Breast epithelium (tissue), 4 donors: ENCODE measurements at regions not wholly inside any gene's neighbourhood (a gene's known extent, or its start where the extent isn't known, plus 50 kb on each side); places are given as distances from the start of the nearest gene placed in this dataset.
"Not testable (repeated sequence)": the region's sequence is repeated elsewhere in the genome, so short reads cannot be mapped to it uniquely, and the experiment has no call there.

Experiments
- DNase-seq, 2 donors: peaks; one replicate each; pipeline ENCODE4 v3.0.0-alpha.2; 2019; ENCODE audit warnings: low spot score in 2 of 2
- H3K27ac ChIP-seq, 2 donors: fragments of 200-600 bp; sonication (generic) in 1 of 2; one replicate each; pipeline ENCODE4 v1.5.1; 2016 to 2019; ENCODE audit warnings: mild to moderate bottlenecking in 1 of 2
- H3K27me3 ChIP-seq, 2 donors: fragments of 200-600 bp; sonication (generic) in 1 of 2; one replicate each; pipeline versions ENCODE4 v1.5.1 to v1.6.0; 2017 to 2019; ENCODE audit warnings: control low read depth in 1 of 2, mild to moderate bottlenecking in 1 of 2
- H3K36me3 ChIP-seq: fragments of 200-600 bp; one replicate; pipeline ENCODE4 v1.5.1; 2019
- H3K4me1 ChIP-seq, 2 donors: fragments of 200-600 bp; sonication (generic); one replicate each; pipeline ENCODE4 v1.5.1; 2016 to 2019; ENCODE audit warnings: control low read depth in 1 of 2
- H3K4me3 ChIP-seq, 3 donors: fragments of 200-600 bp; sonication (generic); 1 replicate in 2 of 3; 2 replicates in 1 of 3; pipeline ENCODE4 v1.5.1; 2016 to 2019; ENCODE audit warnings: mild to moderate bottlenecking in 3 of 3, moderate library complexity in 2 of 3
- H3K9me3 ChIP-seq, 2 donors: fragments of 200-600 bp; sonication (generic) in 1 of 2; one replicate each; pipeline ENCODE4 v1.5.1; 2016 to 2019; ENCODE audit warnings: control low read depth in 1 of 2
- CTCF ChIP-seq, 3 donors: fragments of 450-650 bp; IDR thresholded peaks; one replicate each; pipeline ENCODE4 v1.5.1; 2016 to 2017; ENCODE audit warnings: antibody characterized with exemption in 3 of 3, mild to moderate bottlenecking in 3 of 3, moderate library complexity in 3 of 3
- POLR2A ChIP-seq: fragments of 450-650 bp; IDR thresholded peaks from one replicate; pipeline ENCODE4 v1.6.1; 2016; ENCODE audit warnings: antibody characterized with exemption, mild to moderate bottlenecking, moderate library complexity
- POLR2AphosphoS5 ChIP-seq, 3 donors: sonication (generic); formaldehyde crosslinking; IDR thresholded peaks; one replicate each; pipeline ENCODE4 v1.6.1; 2017; ENCODE audit warnings: antibody characterized with exemption in 3 of 3
- intact Hi-C: fragments of 100-400 bp; cut with DNase I; formaldehyde crosslinking; loops from one replicate; pipeline ENCODE4 v1.15.1; 2023; ENCODE audit warnings: low total_unique reads

- Histone ChIP-seq H3K27ac (peak overlapping the region in 1 of 2 donors; percentile 84), H3K36me3 (no peaks in the 10 kb centered on the region), H3K4me3 (no peak overlapping the region), H3K9me3 (peaks cover 9 to 10% of the 10 kb centered on the region in 2 donors), H3K27me3 (no peaks in the 10 kb centered on the region), H3K4me1 (no peaks in the 10 kb centered on the region)
- intact Hi-C loops = no loop called here
- no peak for DNase-seq
- TF ChIP-seq CTCF (IDR thresholded peaks at IDR 0.05) = no peak
- no peak for TF ChIP-seq POLR2A
- TF ChIP-seq POLR2AphosphoS5 (IDR thresholded peaks at IDR 0.05) = no peak
Measured at GRCh38 chr2:121153516-121153915, 131.5 kb downstream of the TFCP2L1 start.

- TF ChIP-seq POLR2AphosphoS5 (IDR thresholded peaks at IDR 0.05) = peak in 1 of 3 donors; percentile 46
- TF ChIP-seq POLR2A = no peak
- no peaks in the 10 kb centered on the region for H3K4me1 ChIP-seq
- H3K36me3 ChIP-seq = no peaks in the 10 kb centered on the region
- peaks cover 9 to 10% of the 10 kb centered on the region in 2 donors for H3K9me3 ChIP-seq
- peak overlapping the region in 1 of 2 donors; percentile 84 for H3K27ac ChIP-seq
- intact Hi-C loops = no loop called here
- peak; percentile 53 to 87 for DNase-seq
- peak overlapping the region in 1 of 3 donors; percentile 23 for H3K4me3 ChIP-seq
- no peaks in the 10 kb centered on the region for H3K27me3 ChIP-seq
Measured at GRCh38 chr2:121155502-121156056, 129.4 kb downstream of the TFCP2L1 start.

GRCh38 chr2:121157481-121157880 is 127.5 kb downstream of the TFCP2L1 start:
- peaks cover 9 to 10% of the 10 kb centered on the region in 2 donors for H3K9me3 ChIP-seq
- intact Hi-C loops, H3K4me3 ChIP-seq, H3K27me3 ChIP-seq, H3K36me3 ChIP-seq, DNase-seq, H3K27ac ChIP-seq, H3K4me1 ChIP-seq: not testable (repeated sequence)

GRCh38 chr2:121159291-121160071 is 125.5 kb downstream of the TFCP2L1 start:
- no peaks in the 10 kb centered on the region for H3K36me3 ChIP-seq
- intact Hi-C loops = no loop called here
- H3K27me3 ChIP-seq = no peaks in the 10 kb centered on the region
- no peaks in the 10 kb centered on the region for H3K4me1 ChIP-seq
- no peak for DNase-seq
- H3K9me3 ChIP-seq = peaks cover 9 to 10% of the 10 kb centered on the region in 2 donors
- no peak for TF ChIP-seq CTCF (IDR thresholded peaks at IDR 0.05)
- TF ChIP-seq POLR2AphosphoS5 (IDR thresholded peaks at IDR 0.05) = no peak
- no peak for TF ChIP-seq POLR2A
- H3K27ac ChIP-seq = peak overlapping the region in 1 of 2 donors; percentile 73
- no peak overlapping the region for H3K4me3 ChIP-seq

GRCh38 chr2:121160366-121160765 is 124.6 kb downstream of the TFCP2L1 start:
- H3K4me1 ChIP-seq = no peaks in the 10 kb centered on the region
- no peak for TF ChIP-seq CTCF (IDR thresholded peaks at IDR 0.05)
- TF ChIP-seq POLR2A = no peak
- DNase-seq = no peak
- H3K27me3 ChIP-seq = no peaks in the 10 kb centered on the region
- H3K36me3 ChIP-seq = no peaks in the 10 kb centered on the region
- no peak overlapping the region for H3K4me3 ChIP-seq
- H3K27ac ChIP-seq = peak overlapping the region in 1 of 2 donors; percentile 73
- intact Hi-C loops = no loop called here
- H3K9me3 ChIP-seq = peaks cover 9 to 10% of the 10 kb centered on the region in 2 donors

- no peaks in the 10 kb centered on the region for H3K36me3 ChIP-seq
- no peaks in the 10 kb centered on the region for H3K4me1 ChIP-seq
- DNase-seq = no peak
- H3K27me3 ChIP-seq = no peaks in the 10 kb centered on the region
- H3K9me3 ChIP-seq = peaks cover 9 to 10% of the 10 kb centered on the region in 2 donors
- no peak overlapping the region for H3K27ac ChIP-seq
- TF ChIP-seq CTCF (IDR thresholded peaks at IDR 0.05) (no peak), POLR2AphosphoS5 (IDR thresholded peaks at IDR 0.05) (no peak), POLR2A (no peak)
- H3K4me3 ChIP-seq = no peak overlapping the region
- intact Hi-C loops = no loop called here
Measured at GRCh38 chr2:121161272-121161671, 123.7 kb downstream of the TFCP2L1 start.
